Thymus (tissue), 11 donors: ENCODE measurements at regions not wholly inside any gene's neighbourhood (a gene's known extent, or its start where the extent isn't known, plus 50 kb on each side); places are given as distances from the start of the nearest gene placed in this dataset.

ENCODE experiments used
- DNase-seq, 9 donors: peaks; one replicate each; pipeline ENCODE4 v3.0.0-alpha.2; 2013; ENCODE audit warnings: low spot score in 9 of 9, low read depth in 6 of 9, missing footprints in 1 of 9
- H3K27ac ChIP-seq, 2 donors: one replicate each; pipeline ENCODE4 v1.5.1; 2013; ENCODE audit warnings: control low read depth in 1 of 2, low read depth in 1 of 2, low read length in 1 of 2, mild to moderate bottlenecking in 1 of 2, moderate library complexity in 1 of 2
- H3K27me3 ChIP-seq, 2 donors: one replicate each; pipeline ENCODE4 v1.5.1; 2013; ENCODE audit warnings: low read length in 1 of 2; ENCODE audit not compliant: control insufficient read depth in 2 of 2, insufficient read depth in 1 of 2
- H3K36me3 ChIP-seq, 2 donors: one replicate each; pipeline ENCODE4 v1.5.1; 2013; ENCODE audit warnings: low read length in 1 of 2, mild to moderate bottlenecking in 1 of 2, moderate library complexity in 1 of 2; ENCODE audit not compliant: control insufficient read depth in 2 of 2, insufficient read depth in 2 of 2
- H3K4me1 ChIP-seq, 2 donors: one replicate each; pipeline ENCODE4 v1.5.1; 2013; ENCODE audit warnings: low read length in 2 of 2; ENCODE audit not compliant: control insufficient read depth in 2 of 2, insufficient read depth in 2 of 2
- H3K4me3 ChIP-seq, 2 donors: one replicate each; pipeline ENCODE4 v1.5.1; 2013; ENCODE audit warnings: low read length in 2 of 2, control low read depth in 1 of 2, mild to moderate bottlenecking in 1 of 2
- H3K9me3 ChIP-seq, 2 donors: one replicate each; pipeline ENCODE4 v1.5.1; 2013; ENCODE audit warnings: low read length in 1 of 2, mild to moderate bottlenecking in 1 of 2; ENCODE audit not compliant: control insufficient read depth in 2 of 2, insufficient read depth in 1 of 2
- WGBS: extraction: QIAGEN DNeasy Blood & Tissue Kit; methylation state at CpG from one replicate; pipeline ENCODE4 v1.1.7; 2013; 5-methylcytosine and 5-hydroxymethylcytosine counted together
- donor health status: healthy.

- Histone ChIP-seq H3K27ac (no peak overlapping the region), H3K4me3 (no peak overlapping the region), H3K4me1 (no peaks in the 10 kb centered on the region), H3K27me3 (no peaks in the 10 kb centered on the region), H3K9me3 (peaks cover 0 to 10% of the 10 kb centered on the region in 2 donors), H3K36me3 (no peaks in the 10 kb centered on the region)
- DNase-seq = no peak
- WGBS = 95% methylated on average over 2 of the region's 2 CpGs
These were observed 208.7 kb downstream of the CBLL2 start for GRCh38 chrX:22481436-22481835.

GRCh38 chrX:22486296-22486695 lies 213.6 kb downstream of the CBLL2 start:
- H3K4me3 ChIP-seq = no peak overlapping the region
- H3K9me3 ChIP-seq = no peaks in the 10 kb centered on the region
- H3K36me3 ChIP-seq = no peaks in the 10 kb centered on the region
- DNase-seq = no peak
- H3K27me3 ChIP-seq = no peaks in the 10 kb centered on the region
- 67% methylated on average over 6 of the region's 6 CpGs for WGBS
- H3K27ac ChIP-seq = no peak overlapping the region
- H3K4me1 ChIP-seq = no peaks in the 10 kb centered on the region

DNA sequence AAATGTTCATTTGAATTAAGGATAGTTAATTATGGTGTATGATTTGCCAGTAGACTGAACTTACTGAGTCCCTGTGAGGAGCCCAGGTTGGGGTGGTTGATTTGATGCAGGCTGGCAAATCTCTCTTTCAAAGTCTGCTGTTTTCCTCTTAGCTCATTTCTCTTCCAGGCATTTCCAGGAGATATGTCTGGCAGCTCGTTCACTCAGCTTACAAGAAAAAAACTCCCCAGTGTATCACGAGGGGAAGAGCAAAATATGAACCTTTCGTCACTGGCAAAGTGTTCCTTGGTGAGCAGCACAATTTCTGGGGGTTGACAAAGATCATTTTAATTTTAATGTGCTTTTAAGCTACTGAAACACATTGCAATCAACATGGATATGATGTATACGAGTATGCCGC lies 244.2 kb downstream of the CBLL2 start:
- H3K27ac ChIP-seq = no peak overlapping the region
- no peak overlapping the region for H3K4me3 ChIP-seq
- H3K36me3 ChIP-seq = no peaks in the 10 kb centered on the region
- no peaks in the 10 kb centered on the region for H3K4me1 ChIP-seq
- 92% methylated on average over 5 of the region's 5 CpGs for WGBS
- no peak for DNase-seq
- no peaks in the 10 kb centered on the region for H3K27me3 ChIP-seq
- no peaks in the 10 kb centered on the region for H3K9me3 ChIP-seq

DNA sequence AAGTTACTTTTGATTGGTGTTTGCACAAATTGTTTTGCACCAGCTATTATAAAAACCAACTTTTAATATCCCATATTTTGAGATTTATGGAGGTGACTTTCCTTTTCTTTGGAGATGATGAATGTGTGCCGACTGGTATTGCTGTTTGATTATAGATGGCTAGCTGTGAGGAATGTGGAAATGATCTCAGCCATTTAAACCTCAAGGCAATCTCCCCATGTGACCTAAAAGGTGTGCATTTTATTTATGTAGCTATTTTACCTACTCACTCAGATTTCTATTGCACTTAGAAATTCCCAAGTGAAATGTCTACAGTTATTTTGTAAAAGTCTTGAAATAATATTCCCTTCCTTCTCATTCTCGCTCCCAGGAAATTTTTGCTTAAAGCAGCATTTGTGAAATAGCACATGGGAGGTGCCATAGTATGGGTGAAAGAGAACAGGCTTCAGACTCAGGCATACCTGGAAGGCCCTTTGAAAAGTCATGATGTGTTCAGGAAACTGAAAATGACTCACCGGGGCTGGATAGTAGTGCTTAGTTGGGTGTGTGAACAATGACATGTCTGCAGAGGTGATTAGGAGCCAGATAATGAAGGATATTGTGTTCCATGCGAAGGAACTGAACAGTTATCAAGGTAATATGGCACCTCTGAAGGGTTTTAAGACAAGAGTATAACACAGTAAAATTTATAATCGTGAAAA lies 247.6 kb downstream of the CBLL2 start:
- Histone ChIP-seq H3K27me3 (no peaks in the 10 kb centered on the region), H3K4me1 (no peaks in the 10 kb centered on the region), H3K9me3 (no peaks in the 10 kb centered on the region), H3K36me3 (no peaks in the 10 kb centered on the region), H3K4me3 (no peak overlapping the region), H3K27ac (no peak overlapping the region)
- DNase-seq = no peak
- WGBS = 85% methylated on average over 5 of the region's 5 CpGs

- WGBS = 94% methylated on average over 3 of the region's 3 CpGs
- no peaks in the 10 kb centered on the region for H3K4me1 ChIP-seq
- no peaks in the 10 kb centered on the region for H3K36me3 ChIP-seq
- DNase-seq = no peak
- no peaks in the 10 kb centered on the region for H3K9me3 ChIP-seq
- no peak overlapping the region for H3K4me3 ChIP-seq
- H3K27me3 ChIP-seq = no peaks in the 10 kb centered on the region
- no peak overlapping the region for H3K27ac ChIP-seq
These were observed 253.6 kb downstream of the CBLL2 start for GRCh38 chrX:22526339-22526738.

DNA sequence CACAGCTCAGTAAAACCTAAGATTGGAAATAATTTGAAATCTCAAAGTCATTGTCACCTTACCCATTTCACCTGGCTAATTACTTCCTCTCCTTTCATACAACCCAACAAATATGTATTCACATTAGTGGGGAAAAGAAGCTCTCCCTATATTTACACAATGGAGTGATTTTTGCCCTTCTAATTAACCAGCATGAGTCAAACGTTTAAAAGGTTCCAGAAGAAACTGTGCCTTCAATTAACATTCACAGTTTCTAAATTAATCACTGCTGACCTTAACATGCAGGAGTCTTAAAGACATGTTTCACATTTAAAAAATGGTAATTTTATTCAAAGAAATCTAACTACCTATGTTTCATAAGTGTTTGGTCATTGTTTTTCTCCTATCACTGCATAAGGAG lies 254.6 kb downstream of the CBLL2 start:
- DNase-seq = no peak
- Histone ChIP-seq H3K4me3 (no peak overlapping the region), H3K36me3 (no peaks in the 10 kb centered on the region), H3K9me3 (no peaks in the 10 kb centered on the region), H3K27ac (no peak overlapping the region), H3K27me3 (no peaks in the 10 kb centered on the region), H3K4me1 (no peaks in the 10 kb centered on the region)
- 95% methylated on average over 1 of the region's 1 CpG for WGBS

DNA sequence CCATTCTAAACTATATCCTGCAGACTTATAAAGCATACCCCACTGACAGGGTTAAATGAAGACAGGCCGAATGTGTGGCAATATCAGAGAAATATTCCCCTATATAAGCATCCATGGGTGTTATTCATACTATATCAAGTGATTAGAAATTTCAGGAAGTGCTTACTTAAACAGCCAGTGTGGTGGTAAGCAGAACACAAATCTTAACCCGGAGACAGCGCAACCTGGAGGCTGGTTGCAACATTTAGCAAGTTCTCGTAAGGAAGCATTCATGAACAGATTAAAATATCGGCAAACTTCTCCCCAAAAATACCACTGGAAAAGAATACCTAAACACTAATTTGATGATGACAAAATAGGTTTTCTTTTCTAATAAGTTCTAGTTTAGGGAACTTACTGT lies 261.2 kb downstream of the CBLL2 start:
- Histone ChIP-seq H3K27ac (no peak overlapping the region), H3K4me3 (no peak overlapping the region), H3K9me3 (no peaks in the 10 kb centered on the region), H3K36me3 (no peaks in the 10 kb centered on the region), H3K4me1 (no peaks in the 10 kb centered on the region), H3K27me3 (no peaks in the 10 kb centered on the region)
- DNase-seq = no peak
- WGBS = 25% methylated on average over 5 of the region's 5 CpGs

DNA sequence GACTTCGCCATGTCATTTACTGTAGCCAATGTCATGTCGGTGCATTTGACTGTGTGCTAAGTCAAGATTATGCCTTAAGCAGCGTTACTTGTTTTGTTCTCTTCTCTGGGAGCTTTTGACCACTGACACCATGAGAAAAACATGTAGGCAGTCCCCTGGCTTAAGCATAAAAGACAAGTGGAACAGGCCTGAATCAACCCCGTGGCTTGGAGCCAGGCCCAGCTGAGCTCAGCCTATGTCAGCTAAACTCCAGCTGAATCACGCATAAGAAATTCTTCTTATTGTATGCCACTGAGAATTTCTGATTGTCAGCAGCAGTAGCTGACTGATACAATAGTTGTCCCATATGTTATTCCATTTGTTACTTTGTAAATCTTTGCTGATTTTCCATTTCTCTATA lies 261.9 kb downstream of the CBLL2 start:
- DNase-seq = no peak
- no peak overlapping the region for H3K4me3 ChIP-seq

DNA sequence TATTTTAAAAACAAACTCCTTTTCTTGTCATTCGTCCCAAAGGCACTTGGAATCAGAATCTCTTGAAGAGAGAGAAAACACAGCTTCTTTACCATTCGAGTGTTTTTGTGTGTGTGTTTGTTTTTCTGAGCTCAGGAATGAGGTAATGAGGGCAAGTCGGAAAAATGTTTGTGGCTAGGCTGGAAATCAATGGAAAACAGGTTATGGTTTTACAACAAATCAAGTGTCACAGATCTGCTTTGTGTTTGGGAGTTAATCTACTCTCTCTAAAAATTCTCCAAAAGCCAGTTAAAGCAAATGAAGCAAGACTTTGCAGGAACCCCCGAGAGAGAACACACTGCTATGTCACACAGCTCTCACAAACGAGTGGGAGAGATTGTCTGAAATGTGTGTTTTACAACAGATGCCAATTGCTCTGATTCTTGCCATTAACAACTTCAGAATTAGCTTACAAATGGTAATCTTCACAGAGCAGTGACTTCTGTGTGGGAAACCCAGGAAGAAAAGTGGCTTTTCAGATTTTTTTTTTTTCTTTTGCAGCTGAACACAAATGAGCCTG lies 264.1 kb downstream of the CBLL2 start:
- 83% methylated on average over 5 of the region's 5 CpGs for WGBS
- H3K27ac ChIP-seq = no peak overlapping the region

More for the DNA sequence above, 261.9 kb downstream of the CBLL2 start:
- H3K27ac ChIP-seq = no peak overlapping the region
- no peaks in the 10 kb centered on the region for H3K9me3 ChIP-seq
- H3K36me3 ChIP-seq = no peaks in the 10 kb centered on the region
- H3K4me1 ChIP-seq = no peaks in the 10 kb centered on the region
- WGBS = 91% methylated on average over 5 of the region's 5 CpGs
- H3K27me3 ChIP-seq = no peaks in the 10 kb centered on the region

More for the DNA sequence above, 264.1 kb downstream of the CBLL2 start:
- H3K9me3 ChIP-seq = no peaks in the 10 kb centered on the region
- no peaks in the 10 kb centered on the region for H3K4me1 ChIP-seq
- no peak for DNase-seq
- no peaks in the 10 kb centered on the region for H3K36me3 ChIP-seq
- H3K4me3 ChIP-seq = no peak overlapping the region
- no peaks in the 10 kb centered on the region for H3K27me3 ChIP-seq
